Daoy (cell line): ENCODE measurements at regions not wholly inside any gene's neighbourhood (a gene's known extent, or its start where the extent isn't known, plus 50 kb on each side); places are given as distances from the start of the nearest gene placed in this dataset.

Source experiments
- DNase-seq: peaks from one replicate; pipeline ENCODE4 v3.0.0-alpha.2; 2015; ENCODE audit warnings: low read depth

DNA sequence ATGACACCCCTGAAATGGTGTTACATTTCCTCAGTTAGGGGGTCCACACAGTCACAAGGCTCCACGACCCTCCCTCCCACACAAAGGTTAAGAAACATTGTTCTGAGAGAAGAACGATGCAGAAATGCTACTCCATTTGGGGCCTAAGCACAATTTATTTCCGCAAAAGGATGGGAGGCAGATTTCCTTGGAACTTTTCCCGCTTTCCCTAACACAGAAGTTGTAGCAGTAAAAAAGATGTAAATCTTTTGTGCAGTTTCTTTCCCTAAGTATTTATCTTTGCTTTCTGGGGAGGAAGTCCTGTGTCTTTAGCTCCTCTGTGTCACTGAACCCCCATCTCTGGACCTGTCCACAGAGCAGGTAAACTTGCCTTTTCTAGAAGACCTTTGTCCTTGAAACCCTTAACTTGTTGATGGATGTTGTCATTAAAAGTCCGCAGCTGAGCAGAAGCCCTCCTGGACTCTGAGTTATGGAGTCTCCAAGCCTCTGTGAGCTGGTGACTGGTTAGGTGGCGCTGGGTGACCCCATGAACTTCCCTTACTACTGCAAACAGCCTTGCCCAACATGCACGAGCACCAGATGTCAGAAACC, 67.2 kb upstream of the SHISA3 start:
- DNase-seq: no peak

DNA sequence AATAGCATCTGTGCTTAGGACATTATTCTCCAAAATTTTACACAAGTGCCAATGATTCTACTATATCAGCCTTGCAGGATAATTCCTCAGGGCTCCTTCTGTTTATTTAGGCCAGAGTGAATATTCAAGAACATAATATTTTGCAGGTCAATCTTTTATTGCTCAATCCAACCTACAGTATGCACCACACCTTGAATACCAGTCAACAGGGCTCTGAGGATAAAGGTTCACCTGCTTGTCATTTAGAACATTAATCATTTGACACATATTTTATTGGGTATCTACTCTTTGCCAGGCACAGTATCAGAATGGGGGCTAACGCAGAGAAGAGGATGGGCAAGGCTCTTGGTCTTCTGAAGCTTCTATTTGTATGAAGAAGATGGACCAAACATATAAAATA, 66.2 kb upstream of the SHISA3 start:
- no peak for DNase-seq

DNA sequence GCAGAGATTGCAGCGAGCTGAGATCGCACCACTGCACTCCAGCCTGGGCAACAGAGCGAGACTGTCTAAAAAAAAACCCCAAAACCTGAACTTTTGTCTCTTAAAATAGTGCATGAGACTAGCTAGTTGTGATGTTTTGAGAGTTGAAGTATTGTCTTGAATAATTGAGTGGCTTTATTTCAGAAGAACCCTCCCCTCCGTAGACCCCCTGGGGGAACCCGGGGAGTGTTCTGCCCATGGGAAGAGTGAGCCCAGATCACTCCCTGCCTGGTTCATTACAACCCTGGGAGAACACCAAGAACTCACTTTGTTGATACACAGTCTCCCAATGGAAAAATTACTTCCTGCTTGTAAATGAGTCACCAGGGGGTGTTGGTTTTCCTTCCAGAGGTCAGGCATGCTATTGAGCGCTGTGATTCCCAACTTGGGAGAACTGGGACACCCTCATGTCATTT, 65.3 kb upstream of the SHISA3 start:
- peak; percentile 74 for DNase-seq

DNA sequence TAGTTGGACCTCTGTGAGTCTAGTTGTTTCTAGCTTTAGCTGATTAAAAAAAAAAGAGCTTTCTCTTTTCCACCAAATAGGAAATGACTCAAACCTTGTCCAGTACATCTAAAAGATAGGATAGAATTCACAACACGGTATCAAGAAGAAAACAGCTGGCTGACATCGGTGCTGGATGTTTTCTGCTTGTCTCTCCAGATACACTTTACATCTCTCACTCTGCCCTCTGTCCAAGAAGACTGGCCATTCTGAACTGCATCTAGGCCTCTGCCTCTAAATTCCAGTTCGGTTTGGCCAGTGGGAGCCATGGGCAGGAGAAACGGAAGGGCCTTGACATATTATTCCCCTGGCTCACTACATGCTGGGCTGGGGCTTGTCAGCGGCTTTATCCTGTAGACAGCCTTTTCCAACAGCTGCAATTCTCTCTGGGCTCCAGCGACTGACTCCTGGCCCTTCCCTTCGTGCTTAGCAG, 57.3 kb upstream of the SHISA3 start:
- peak; percentile 59 for DNase-seq

DNA sequence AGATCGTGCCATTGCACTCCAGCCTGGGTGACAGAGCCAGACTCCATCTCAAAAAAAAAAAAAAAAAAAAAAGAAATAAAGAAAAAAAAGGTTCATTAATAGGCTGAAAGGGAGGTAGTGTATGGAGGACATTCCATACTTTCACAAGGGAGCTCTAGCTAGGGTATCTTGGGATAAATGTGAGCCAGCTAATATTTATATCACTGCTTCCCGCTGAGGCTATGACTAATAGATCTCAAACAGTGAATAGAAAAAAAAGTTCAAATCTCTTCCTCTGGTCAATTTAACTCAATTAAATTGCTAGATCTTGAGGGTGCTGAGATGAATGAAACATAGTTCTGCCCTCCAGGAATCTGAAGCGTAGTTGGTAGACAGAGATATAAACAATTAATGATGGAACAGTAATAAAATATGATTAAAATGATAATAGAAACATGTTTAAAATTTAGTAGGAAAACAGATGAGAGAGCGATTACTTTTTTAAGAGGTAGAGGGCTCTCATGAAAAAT, 55.7 kb upstream of the SHISA3 start:
- DNase-seq: peak; percentile 52

DNA sequence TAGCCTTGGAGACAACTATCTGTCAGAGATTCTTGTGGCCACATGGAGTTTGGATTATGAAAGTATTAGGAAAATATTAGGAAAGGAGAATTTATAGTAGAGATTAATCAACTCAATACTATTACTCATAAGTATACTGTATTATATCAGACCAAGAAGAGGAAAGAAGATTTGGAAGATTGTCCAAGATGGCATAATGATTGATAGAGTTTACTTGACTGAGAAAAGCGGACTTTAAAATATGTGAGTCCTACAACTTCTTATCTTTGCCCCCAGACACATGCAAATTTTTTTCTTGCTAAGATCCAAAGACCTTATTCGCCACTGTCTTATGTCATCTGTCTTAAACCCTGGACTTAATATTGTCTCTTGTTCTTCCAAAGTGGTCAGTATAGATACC, 54.8 kb upstream of the SHISA3 start:
- no peak for DNase-seq

DNA sequence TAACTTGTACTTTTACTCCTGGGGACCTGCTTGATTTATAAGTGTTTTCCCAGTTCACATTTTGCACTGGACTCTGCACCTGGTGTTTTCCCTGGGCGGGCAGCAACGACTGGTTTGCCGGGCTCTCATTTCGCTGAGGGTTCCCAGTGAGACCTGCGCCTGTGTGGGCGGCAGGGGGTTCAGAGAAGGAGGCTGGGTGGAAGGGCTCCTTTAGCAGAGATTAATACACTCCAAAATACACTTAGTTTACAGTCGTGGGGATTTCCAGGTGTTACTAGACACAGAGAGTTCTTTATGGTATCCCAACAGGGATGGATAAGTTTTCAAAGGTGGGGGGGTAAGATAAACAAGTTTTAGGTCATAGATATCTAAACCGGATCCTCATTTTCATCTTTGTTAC, 53.0 kb upstream of the SHISA3 start:
- no peak for DNase-seq

DNA sequence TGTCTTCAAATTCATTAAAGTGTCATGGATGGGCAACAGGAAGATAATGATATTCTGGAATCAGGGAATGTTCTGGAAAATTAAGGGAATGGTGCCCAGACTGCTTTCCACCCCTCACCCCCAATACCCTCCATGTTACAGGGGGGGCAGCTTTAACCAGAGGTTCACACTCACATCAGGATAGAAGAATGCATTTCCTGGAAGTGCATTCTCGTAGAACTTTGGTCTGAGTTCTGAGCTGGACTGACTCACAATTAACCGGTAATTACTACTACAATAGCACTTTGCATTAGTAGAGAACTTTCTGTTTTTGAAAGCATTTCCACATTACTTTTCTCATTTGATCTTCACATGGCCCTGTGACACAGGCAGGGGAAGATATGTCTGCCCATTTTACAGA, 52.5 kb upstream of the SHISA3 start:
- DNase-seq: peak; percentile 29

DNA sequence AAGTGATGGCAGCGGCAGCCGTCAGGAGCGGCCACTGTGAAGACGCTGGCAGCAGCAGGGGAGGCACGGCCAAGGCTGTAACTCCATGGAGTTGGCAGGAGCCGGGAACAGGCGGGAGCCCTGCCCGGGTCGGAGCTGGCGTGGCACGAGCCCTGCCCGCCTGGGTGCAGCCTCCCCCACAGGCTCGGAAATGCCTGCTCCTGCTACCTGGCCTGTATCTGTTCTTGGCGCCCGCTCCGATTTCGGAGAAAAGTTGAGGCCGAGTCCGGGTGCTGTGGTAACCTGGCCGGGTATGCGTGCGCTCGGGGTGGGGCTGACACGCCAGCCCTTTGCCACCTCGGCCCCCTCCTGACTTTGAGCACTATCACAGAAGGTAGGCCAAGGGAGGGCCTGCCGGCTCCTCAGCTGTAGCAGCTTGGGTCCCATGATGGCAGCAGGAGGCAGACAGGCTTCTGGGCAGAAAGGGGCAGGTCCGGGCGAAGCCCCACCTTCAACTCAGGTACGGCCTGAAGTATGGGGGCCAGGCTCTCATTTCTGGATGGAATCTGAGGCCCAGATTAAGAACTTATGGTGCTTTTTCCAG, 51.2 kb upstream of the SHISA3 start:
- peak; percentile 31 for DNase-seq

DNA sequence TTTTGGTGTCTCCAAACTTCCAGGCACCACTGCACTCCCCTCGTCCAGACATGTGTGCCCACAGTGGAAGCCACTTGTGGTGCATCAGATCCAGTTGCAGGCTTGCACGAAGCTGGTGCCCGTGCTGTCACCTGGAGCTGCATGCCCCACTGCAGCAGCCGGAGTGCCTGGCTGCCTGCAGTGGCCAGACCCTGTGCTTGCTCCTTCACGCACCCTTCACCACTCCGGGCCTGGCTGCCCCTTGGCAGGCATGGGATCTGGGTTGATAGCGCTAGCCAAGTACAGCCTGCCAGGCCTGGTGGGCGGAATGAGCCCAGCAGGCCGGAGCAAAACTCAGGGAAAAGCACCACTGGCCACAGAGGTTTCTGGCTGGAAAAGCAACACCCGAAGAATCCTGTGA, 50.2 kb upstream of the SHISA3 start:
- DNase-seq: no peak
